Endothelial cell of umbilical vein (primary cell): ENCODE measurements at regions not wholly inside any gene's neighbourhood (a gene's known extent, or its start where the extent isn't known, plus 50 kb on each side); places are given as distances from the start of the nearest gene placed in this dataset.

Experiments
- CTCF ChIP-seq, 2 donors: IDR thresholded peaks; 1 replicate in 1 of 2; 2 replicates in 1 of 2; pipeline ENCODE4 v1.5.1; 2011; ENCODE audit warnings: low read length in 2 of 2, mild to moderate bottlenecking in 2 of 2, moderate library complexity in 2 of 2, control low read depth in 1 of 2, inconsistent platforms in 1 of 2, low read depth in 1 of 2; ENCODE audit not compliant: insufficient read depth in 1 of 2; ENCODE audit errors: extremely low read depth in 1 of 2
- JUN ChIP-seq: IDR thresholded peaks from 2 replicates; pipeline ENCODE4 v1.6.1; 2011; ENCODE audit warnings: borderline replicate concordance, low read depth; ENCODE audit not compliant: insufficient read length, insufficient read depth
- POLR2A ChIP-seq: IDR thresholded peaks from 2 replicates; pipeline ENCODE4 v1.6.1; 2012; ENCODE audit warnings: low read depth, mild to moderate bottlenecking, control low read depth, low read length
- POLR2AphosphoS5 ChIP-seq: IDR thresholded peaks from 2 replicates; pipeline ENCODE4 v1.6.1; 2012; ENCODE audit warnings: low read depth, mild to moderate bottlenecking, control low read depth, low read length, moderate library complexity; ENCODE audit not compliant: insufficient read depth

- TF ChIP-seq CTCF (IDR thresholded peaks at IDR 0.05; ENCODE audit: extremely low read depth in 1 of 2, insufficient read depth in 1 of 2, low read depth in 1 of 2, low read length in 2 of 2): no peak
- no peak for TF ChIP-seq POLR2A
- TF ChIP-seq JUN: no peak
- no peak for TF ChIP-seq POLR2AphosphoS5
These were observed 142.3 kb downstream of the NXPE2 start for GRCh38 chr11:114820621-114821020.
